Endodermal cell (in vitro differentiated cells): ENCODE measurements at regions not wholly inside any gene's neighbourhood (a gene's known extent, or its start where the extent isn't known, plus 50 kb on each side); places are given as distances from the start of the nearest gene placed in this dataset.
A peak's percentile ranks its signal among the peaks of the same experiment; 100 is the strongest.

Experiments used
- DNase-seq: peaks from one replicate; pipeline ENCODE4 v3.0.0-alpha.2; 2017
- H3K27ac ChIP-seq: 2 replicates; pipeline ENCODE4 v1.5.1; 2013; ENCODE audit warnings: mild to moderate bottlenecking, low read depth, low read length, moderate library complexity
- H3K27me3 ChIP-seq: 2 replicates; pipeline ENCODE4 v1.6.1; 2013; ENCODE audit warnings: mild to moderate bottlenecking, low read length, moderate library complexity; ENCODE audit not compliant: insufficient read depth, control insufficient read depth, poor library complexity, severe bottlenecking
- H3K36me3 ChIP-seq: 2 replicates; pipeline ENCODE4 v1.7.0; 2013; ENCODE audit warnings: mild to moderate bottlenecking, low read length, moderate library complexity; ENCODE audit not compliant: control insufficient read depth, insufficient read depth
- H3K4me1 ChIP-seq: one replicate; pipeline ENCODE4 v1.7.0; 2013; ENCODE audit warnings: low read length; ENCODE audit not compliant: control insufficient read depth, insufficient read depth
- H3K4me3 ChIP-seq: 2 replicates; pipeline ENCODE4 v1.5.1; 2013; ENCODE audit warnings: mild to moderate bottlenecking, low read length, moderate library complexity
- H3K9ac ChIP-seq: 2 replicates; pipeline ENCODE4 v1.6.1; 2013; ENCODE audit warnings: mild to moderate bottlenecking, low read length, moderate library complexity; ENCODE audit not compliant: poor library complexity, severe bottlenecking; ENCODE audit errors: extremely low read depth
- H3K9me3 ChIP-seq: 2 replicates; pipeline ENCODE4 v1.6.1; 2013; ENCODE audit warnings: mild to moderate bottlenecking, low read length, moderate library complexity; ENCODE audit not compliant: control insufficient read depth
- H3K27ac Mint-ChIP-seq: 2 replicates; pipeline ENCODE4 v1.8.0; 2020; ENCODE audit warnings: mixed read lengths
- H3K27me3 Mint-ChIP-seq: 2 replicates; pipeline ENCODE4 v1.8.0; 2021; ENCODE audit warnings: mild to moderate bottlenecking, mixed read lengths; ENCODE audit not compliant: insufficient read depth
- H3K36me3 Mint-ChIP-seq: 2 replicates; pipeline ENCODE4 v1.8.0; 2020; ENCODE audit warnings: low read depth, mixed read lengths
- H3K4me1 Mint-ChIP-seq: 2 replicates; pipeline ENCODE4 v1.8.0; 2020; ENCODE audit warnings: mixed read lengths
- H3K4me3 Mint-ChIP-seq: 2 replicates; pipeline ENCODE4 v1.8.0; 2020; ENCODE audit warnings: mild to moderate bottlenecking, moderate library complexity, mixed read lengths
- H3K9me3 Mint-ChIP-seq: 2 replicates; pipeline ENCODE4 v1.8.0; 2020; ENCODE audit warnings: mild to moderate bottlenecking, mixed read lengths
- CTCF ChIP-seq: fragments of 200-600 bp; sonication (generic); conservative IDR thresholded peaks from 2 replicates; pipeline ENCODE4 v1.5.0; 2021; ENCODE audit warnings: antibody characterized with exemption, mild to moderate bottlenecking
- WGBS, 2 experiments: methylation state at CpG; one replicate each; pipeline versions ENCODE4 v1.1.5 to v1.1.7; 2013; ENCODE audit warnings: missing lambda C conversion rate in 2 of 2, mixed read lengths in 1 of 2; ENCODE audit not compliant: insufficient coverage in 1 of 2, insufficient read length in 1 of 2; 5-methylcytosine and 5-hydroxymethylcytosine counted together

- TF ChIP-seq CTCF = no peak
- no peaks in the 10 kb centered on the region for H3K4me1 ChIP-seq
- H3K9me3 Mint-ChIP-seq = peaks cover 2% of the 10 kb centered on the region
Observed at GRCh38 chr14:101004954-101005353, 101.4 kb upstream of the RTL1 start.

DNA sequence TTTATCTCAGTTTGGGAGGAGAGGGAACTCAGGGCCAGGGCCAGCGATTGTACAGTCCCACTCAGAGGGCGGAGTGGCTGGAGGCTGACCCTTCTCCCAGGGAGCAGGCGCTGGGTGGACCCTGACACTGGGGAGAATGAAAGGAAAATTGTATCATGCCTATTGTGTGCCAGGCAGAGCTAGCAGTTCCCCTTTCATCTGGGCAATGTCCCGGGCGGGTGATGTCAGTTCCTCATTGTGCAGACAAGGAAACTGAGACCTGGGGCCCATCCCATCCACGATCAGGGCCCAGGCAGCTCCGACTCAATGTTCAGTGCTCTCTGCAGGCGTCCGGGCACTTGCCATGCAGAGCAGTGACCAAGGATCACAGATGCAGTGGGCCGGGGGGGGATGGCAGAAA is 101.9 kb upstream of the RTL1 start:
- Histone ChIP-seq H3K27ac (no peak overlapping the region), H3K9me3 (no peaks in the 10 kb centered on the region), H3K36me3 (no peaks in the 10 kb centered on the region), H3K4me1 (no peaks in the 10 kb centered on the region), H3K4me3 (no peak overlapping the region), H3K27me3 (no peaks in the 10 kb centered on the region), H3K9ac (no peak overlapping the region)
- no peak for TF ChIP-seq CTCF
- peaks cover 14% of the 10 kb centered on the region for H3K27me3 Mint-ChIP-seq
- H3K36me3 Mint-ChIP-seq = no peaks in the 10 kb centered on the region
- DNase-seq = peak; percentile 29
- no peak overlapping the region for H3K4me3 Mint-ChIP-seq
- WGBS, 2 experiments = 92 to 100% methylated on average over 9 to 10 of the region's 10 CpGs
- H3K9me3 Mint-ChIP-seq = peaks cover 2% of the 10 kb centered on the region
- H3K27ac Mint-ChIP-seq = no peak overlapping the region
- H3K4me1 Mint-ChIP-seq = no peaks in the 10 kb centered on the region

More at GRCh38 chr14:101004954-101005353, 101.4 kb upstream of the RTL1 start:
- Histone ChIP-seq H3K36me3 (no peaks in the 10 kb centered on the region), H3K27me3 (no peaks in the 10 kb centered on the region), H3K4me3 (no peak overlapping the region), H3K9ac (no peak overlapping the region), H3K9me3 (no peaks in the 10 kb centered on the region), H3K27ac (no peak overlapping the region)
- no peaks in the 10 kb centered on the region for H3K36me3 Mint-ChIP-seq
- 89 to 93% methylated on average over 4 to 10 of the region's 10 CpGs for WGBS, 2 experiments
- no peak for DNase-seq
- peaks cover 14% of the 10 kb centered on the region for H3K27me3 Mint-ChIP-seq
- no peak overlapping the region for H3K4me3 Mint-ChIP-seq
- no peaks in the 10 kb centered on the region for H3K4me1 Mint-ChIP-seq
- no peak overlapping the region for H3K27ac Mint-ChIP-seq

DNA sequence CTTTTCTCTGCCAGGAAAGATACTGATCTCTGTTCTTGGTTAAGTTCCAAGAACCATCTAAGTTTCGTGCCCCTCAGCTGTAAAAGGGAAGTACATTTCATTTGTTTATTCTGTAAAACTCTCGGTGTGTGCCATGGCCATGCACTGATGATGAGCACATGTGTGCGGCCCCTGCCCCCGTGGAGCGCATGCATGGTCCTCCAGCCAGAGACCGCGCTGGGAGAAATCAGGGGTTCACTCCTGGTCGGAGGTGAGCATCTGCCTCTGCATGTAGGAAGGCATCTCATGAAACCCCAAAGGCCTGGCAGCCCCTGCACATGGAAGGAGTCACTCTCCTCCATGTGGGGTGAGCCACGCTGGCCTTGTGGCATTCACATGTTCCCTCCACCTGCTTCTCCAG is 102.5 kb upstream of the RTL1 start:
- no peak for TF ChIP-seq CTCF
- no peak overlapping the region for H3K4me3 ChIP-seq
- no peak for DNase-seq
- Mint-ChIP-seq H3K36me3 (no peaks in the 10 kb centered on the region), H3K27me3 (peaks cover 14% of the 10 kb centered on the region), H3K4me3 (no peak overlapping the region), H3K27ac (no peak overlapping the region), H3K9me3 (peaks cover 2% of the 10 kb centered on the region), H3K4me1 (no peaks in the 10 kb centered on the region)
- H3K9ac ChIP-seq = no peak overlapping the region
- no peaks in the 10 kb centered on the region for H3K36me3 ChIP-seq
- no peaks in the 10 kb centered on the region for H3K9me3 ChIP-seq
- no peak overlapping the region for H3K27ac ChIP-seq
- no peaks in the 10 kb centered on the region for H3K4me1 ChIP-seq
- 93 to 100% methylated on average over 5 to 9 of the region's 9 CpGs for WGBS, 2 experiments
- H3K27me3 ChIP-seq = no peaks in the 10 kb centered on the region
